GM12874 (cell line): ENCODE measurements at regions not wholly inside any gene's neighbourhood (a gene's known extent, or its start where the extent isn't known, plus 50 kb on each side); places are given as distances from the start of the nearest gene placed in this dataset.

ENCODE experiments used
- CTCF ChIP-seq: IDR thresholded peaks from 2 replicates; pipeline ENCODE4 v1.5.1; 2011; ENCODE audit warnings: low read depth, mild to moderate bottlenecking, control low read depth, low read length, moderate library complexity; ENCODE audit not compliant: insufficient read depth

GRCh38 chr7:91614431-91614830 lies 266.1 kb downstream of the MTERF1 start:
- TF ChIP-seq CTCF = no peak

- no peak for TF ChIP-seq CTCF
Measured at GRCh38 chr7:91618776-91619765, 261.4 kb downstream of the MTERF1 start.

- TF ChIP-seq CTCF = no peak
Measured at GRCh38 chr7:91620827-91621226, 259.7 kb downstream of the MTERF1 start.

- TF ChIP-seq CTCF = no peak
Measured at GRCh38 chr7:91628742-91629141, 251.8 kb downstream of the MTERF1 start.

- no peak for TF ChIP-seq CTCF
Measured at GRCh38 chr7:91630581-91631380, 249.7 kb downstream of the MTERF1 start.

- TF ChIP-seq CTCF = no peak
Measured at GRCh38 chr7:91632234-91632940, 248.1 kb downstream of the MTERF1 start.

- no peak for TF ChIP-seq CTCF
Measured at GRCh38 chr7:91633013-91633441, 247.5 kb downstream of the MTERF1 start.
